ENCODE measurements at regions not wholly inside any gene's neighbourhood (a gene's known extent, or its start where the extent isn't known, plus 50 kb on each side); places are given as distances from the start of the nearest gene placed in this dataset.

DNA sequence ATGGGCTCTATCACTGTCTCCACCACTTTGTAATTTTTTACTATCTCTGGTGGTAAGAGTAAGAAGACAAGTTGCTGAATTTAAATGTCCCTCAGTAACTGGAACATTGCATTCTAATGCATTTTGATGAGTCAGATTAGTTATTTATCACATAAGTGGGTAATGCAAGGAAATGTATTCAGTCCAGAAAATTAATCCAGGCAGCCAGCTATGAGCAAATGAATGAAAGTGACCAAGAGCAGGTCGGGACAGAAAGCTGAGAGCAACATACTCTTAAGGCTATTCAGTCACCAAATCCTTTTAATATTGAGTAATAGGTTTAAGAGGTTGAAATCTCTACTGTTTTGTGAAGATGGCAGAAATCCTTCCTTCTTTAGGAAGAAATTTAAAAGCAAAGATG lies 265.5 kb upstream of the PARD3B start:
- WGBS (ENCODE audit: missing lambda C conversion rate): 4% methylated on average over 1 of the region's 1 CpG

DNA sequence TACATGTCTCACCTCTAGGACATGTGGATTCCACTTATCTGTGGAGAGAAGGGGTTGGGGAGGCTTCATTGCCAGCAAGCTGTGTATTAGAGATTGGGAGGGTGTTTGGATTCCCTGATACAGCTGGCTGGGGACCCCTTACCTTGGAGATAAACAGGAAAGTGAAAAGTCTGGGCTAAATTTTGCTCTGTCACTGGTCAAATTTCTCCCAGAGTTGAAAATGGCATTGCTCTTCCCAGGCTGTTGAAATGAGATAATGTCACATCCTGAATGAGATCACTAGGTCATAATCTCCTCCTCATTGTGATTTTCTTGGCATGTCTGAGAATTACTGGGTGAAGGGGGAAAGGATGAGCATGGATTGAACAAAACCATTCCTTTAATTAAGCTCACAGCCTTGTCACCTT lies 265.0 kb upstream of the PARD3B start:
- H3K9me3 ChIP-seq: no peaks in the 10 kb centered on the region
- no peak overlapping the region for H3K27ac ChIP-seq
- ChIA-PET POLR2A (no interaction called here), CTCF (interaction anchor here (1.1 to 1.2 kb wide), 2 partner anchors 10 to 20 kb away, joined by 3 to 4 read pairs; no protein-coding TSS in a partner anchor)
- H3K4me3 ChIP-seq: no peak overlapping the region
- no peak for DNase-seq (ENCODE audit: low read depth in 1 of 2, low spot score in 1 of 2)
- no peak overlapping the region for H3K4me2 ChIP-seq
- no peak for ATAC-seq
- no peak for TF ChIP-seq HEYL (CRISPR knock-in tag; IDR thresholded peaks at IDR 0.05)
- no peak for TF ChIP-seq SMC3 (IDR thresholded peaks at IDR 0.05)
- TF ChIP-seq CBX8 (IDR thresholded peaks at IDR 0.05): no peak
- no peak for TF ChIP-seq RCOR1 (IDR thresholded peaks at IDR 0.05; ENCODE audit: low read depth, low read length)
- TF ChIP-seq RAD21 (conservative IDR thresholded peaks at IDR 0.05 in 1 of 2, IDR thresholded peaks at IDR 0.05 in 1 of 2): no peak
- TF ChIP-seq KDM5A (IDR thresholded peaks at IDR 0.05): no peak
- no peak for TF ChIP-seq HOXB13 (CRISPR knock-in tag; IDR thresholded peaks at IDR 0.05; ENCODE audit: low read depth)
- no peak for TF ChIP-seq KDM1A (IDR thresholded peaks at IDR 0.05; ENCODE audit: low read depth)
- FAIRE-seq: no peak
- no peaks in the 10 kb centered on the region for H3K4me1 ChIP-seq

More for the DNA sequence above, 265.5 kb upstream of the PARD3B start:
- POLR2A ChIA-PET: no interaction called here
- Histone ChIP-seq H3K9me3 (no peaks in the 10 kb centered on the region), H3K4me1 (no peaks in the 10 kb centered on the region), H3K27ac (no peak overlapping the region), H3K4me2 (no peak overlapping the region), H3K4me3 (no peak overlapping the region)
- TF ChIP-seq ZNF302 (CRISPR knock-in tag; IDR thresholded peaks at IDR 0.05) (no peak), TP53 (CRISPR knock-in tag; IDR thresholded peaks at IDR 0.05) (no peak), SMC3 (IDR thresholded peaks at IDR 0.05) (no peak), ESRRA (IDR thresholded peaks at IDR 0.05; ENCODE audit: borderline replicate concordance, low read length) (no peak), EHF (CRISPR knock-in tag; IDR thresholded peaks at IDR 0.05) (no peak), HDAC2 (IDR thresholded peaks at IDR 0.05) (no peak), NR3C1 (IDR thresholded peaks at IDR 0.05) (no peak), POLR2AphosphoS2 (conservative IDR thresholded peaks at IDR 0.05; ENCODE audit: low read length) (no peak), PHF8 (IDR thresholded peaks at IDR 0.05; ENCODE audit: borderline replicate concordance, low read depth) (no peak), RFX5 (IDR thresholded peaks at IDR 0.05) (no peak), FOSB (CRISPR knock-in tag; IDR thresholded peaks at IDR 0.05) (no peak), JUN (IDR thresholded peaks at IDR 0.05) (no peak), EHMT2 (IDR thresholded peaks at IDR 0.05; ENCODE audit: low read depth) (no peak), KDM1A (IDR thresholded peaks at IDR 0.05; ENCODE audit: low read depth) (no peak)
- DNase-seq (ENCODE audit: low read depth in 1 of 2, low spot score in 1 of 2) (no peak), FAIRE-seq (no peak), ATAC-seq (no peak)
- CTCF ChIA-PET: interaction anchor here (1.1 to 1.2 kb wide), 2 partner anchors 9 to 20 kb away, joined by 3 to 4 read pairs; no protein-coding TSS in a partner anchor

DNA sequence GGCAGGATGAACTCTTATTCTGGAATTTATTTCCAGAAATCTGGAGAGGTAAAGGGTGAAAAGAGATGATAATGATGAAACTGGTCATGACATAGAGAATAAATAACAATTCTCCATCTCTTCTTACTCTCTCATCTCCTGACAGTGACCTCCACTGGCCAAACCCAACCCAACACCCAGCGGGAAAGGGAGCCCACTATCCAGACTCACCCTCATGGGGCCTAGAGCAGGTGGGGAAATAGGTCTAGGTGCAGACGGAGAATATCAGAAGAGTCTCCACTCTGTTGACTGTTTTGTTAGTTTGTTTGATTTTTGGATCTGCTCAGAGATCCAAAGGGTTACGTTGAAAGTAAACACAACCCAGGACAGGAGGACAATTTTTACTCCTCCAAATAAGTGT lies 263.2 kb upstream of the PARD3B start:
- no peak for TF ChIP-seq EP300 (IDR thresholded peaks at IDR 0.05)
- TF ChIP-seq, protein P1, sequence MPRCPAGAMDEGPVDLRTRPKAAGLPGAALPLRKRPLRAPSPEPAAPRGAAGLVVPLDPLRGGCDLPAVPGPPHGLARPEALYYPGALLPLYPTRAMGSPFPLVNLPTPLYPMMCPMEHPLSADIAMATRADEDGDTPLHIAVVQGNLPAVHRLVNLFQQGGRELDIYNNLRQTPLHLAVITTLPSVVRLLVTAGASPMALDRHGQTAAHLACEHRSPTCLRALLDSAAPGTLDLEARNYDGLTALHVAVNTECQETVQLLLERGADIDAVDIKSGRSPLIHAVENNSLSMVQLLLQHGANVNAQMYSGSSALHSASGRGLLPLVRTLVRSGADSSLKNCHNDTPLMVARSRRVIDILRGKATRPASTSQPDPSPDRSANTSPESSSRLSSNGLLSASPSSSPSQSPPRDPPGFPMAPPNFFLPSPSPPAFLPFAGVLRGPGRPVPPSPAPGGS (IDR thresholded peaks at IDR 0.05): no peak
- TF ChIP-seq RARB (CRISPR knock-in tag; IDR thresholded peaks at IDR 0.05): no peak
- no peak for TF ChIP-seq GATA3 (IDR thresholded peaks at IDR 0.05; ENCODE audit: borderline replicate concordance)
- TF ChIP-seq POLR2A (IDR thresholded peaks at IDR 0.05; ENCODE audit: low read length): no peak
- TF ChIP-seq EHMT2 (IDR thresholded peaks at IDR 0.05; ENCODE audit: low read depth): no peak
- no peak for TF ChIP-seq RAD21 (conservative IDR thresholded peaks at IDR 0.05 in 1 of 2, IDR thresholded peaks at IDR 0.05 in 1 of 2)
- no peak for TF ChIP-seq FOXS1 (CRISPR knock-in tag; IDR thresholded peaks at IDR 0.05)
- TF ChIP-seq, protein P2, sequence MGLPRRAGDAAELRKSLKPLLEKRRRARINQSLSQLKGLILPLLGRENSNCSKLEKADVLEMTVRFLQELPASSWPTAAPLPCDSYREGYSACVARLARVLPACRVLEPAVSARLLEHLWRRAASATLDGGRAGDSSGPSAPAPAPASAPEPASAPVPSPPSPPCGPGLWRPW (IDR thresholded peaks at IDR 0.05): no peak
- no peak for TF ChIP-seq CBX8 (IDR thresholded peaks at IDR 0.05)
- 40% methylated on average over 3 of the region's 3 CpGs for WGBS (ENCODE audit: missing lambda C conversion rate)
- no peak overlapping the region for H3K27ac ChIP-seq
- no peaks in the 10 kb centered on the region for H3K9me3 ChIP-seq
- POLR2A ChIA-PET: interaction anchor here (1.0 kb wide), 1 partner anchor 1400 kb away, joined by 3 read pairs; the partner anchor contains the start of gene NRP2
- DNase-seq (ENCODE audit: low read depth in 1 of 2, low spot score in 1 of 2) (no peak), ATAC-seq (no peak), FAIRE-seq (no peak)
- no peaks in the 10 kb centered on the region for H3K4me1 ChIP-seq
- no peak overlapping the region for H3K4me3 ChIP-seq
- 0 out of 3 replicates have a peak overlapping the region, but pooled peaks have one; percentile 8 for H3K4me2 ChIP-seq
- CTCF ChIA-PET: no interaction called here
